Uterus (tissue), 3 donors: ENCODE measurements at regions not wholly inside any gene's neighbourhood (a gene's known extent, or its start where the extent isn't known, plus 50 kb on each side); places are given as distances from the start of the nearest gene placed in this dataset.

ENCODE experiments used
- DNase-seq, 2 donors: peaks; one replicate each; pipeline ENCODE4 v3.0.0-alpha.2; 2019 to 2020
- H3K27ac ChIP-seq, 2 donors: fragments of 200-600 bp; sonication (generic); 1 replicate in 1 of 2; 2 replicates in 1 of 2; pipeline ENCODE4 v1.5.1; 2016 to 2018
- H3K27me3 ChIP-seq, 2 donors: fragments of 200-600 bp; sonication (generic); one replicate each; pipeline ENCODE4 v1.5.1; 2018 to 2019; ENCODE audit warnings: control low read depth in 1 of 2
- H3K36me3 ChIP-seq, 2 donors: fragments of 200-600 bp; sonication (generic); one replicate each; pipeline ENCODE4 v1.5.1; 2019; ENCODE audit warnings: control low read depth in 1 of 2
- H3K4me1 ChIP-seq, 2 donors: fragments of 200-600 bp; sonication (generic); one replicate each; pipeline ENCODE4 v1.5.1; 2018 to 2019; ENCODE audit warnings: control low read depth in 1 of 2
- H3K4me3 ChIP-seq, 2 donors: fragments of 200-600 bp; sonication (generic); 1 replicate in 1 of 2; 2 replicates in 1 of 2; pipeline ENCODE4 v1.5.1; 2018 to 2019; ENCODE audit warnings: mild to moderate bottlenecking in 1 of 2
- H3K9me3 ChIP-seq, 2 donors: fragments of 200-600 bp; sonication (generic); one replicate each; pipeline ENCODE4 v1.5.1; 2019; ENCODE audit warnings: control low read depth in 1 of 2
- CTCF ChIP-seq, 4 experiments: fragments of 200-600 bp in 2 of 4; fragments of 450-650 bp in 2 of 4; sonication (generic) in 2 of 4; IDR thresholded peaks; one replicate each; pipeline ENCODE4 v1.5.1; 2016 to 2019; ENCODE audit warnings: antibody characterized with exemption in 4 of 4, mild to moderate bottlenecking in 2 of 4, moderate library complexity in 1 of 4
- POLR2A ChIP-seq, 2 donors: fragments of 450-650 bp; IDR thresholded peaks; one replicate each; pipeline ENCODE4 v1.6.1; 2016; ENCODE audit warnings: antibody characterized with exemption in 2 of 2, mild to moderate bottlenecking in 1 of 2, moderate library complexity in 1 of 2
- intact Hi-C: fragments of 100-400 bp; cut with DNase I; formaldehyde crosslinking; loops from one replicate; pipeline ENCODE4 v1.15.1; 2023; ENCODE audit warnings: low total_unique reads
- donor health status: DM: yes; HTN: yes; CAD: no.

GRCh38 chr1:63124666-63125191 is 197.6 kb upstream of the FOXD3 start:
- Histone ChIP-seq H3K4me3 (no peak overlapping the region), H3K36me3 (no peaks in the 10 kb centered on the region), H3K27ac (no peak overlapping the region), H3K4me1 (no peaks in the 10 kb centered on the region), H3K9me3 (no peaks in the 10 kb centered on the region), H3K27me3 (no peaks in the 10 kb centered on the region)
- intact Hi-C loops: no loop called here
- DNase-seq: no peak
- TF ChIP-seq POLR2A (IDR thresholded peaks at IDR 0.05): no peak
- no peak for TF ChIP-seq CTCF (IDR thresholded peaks at IDR 0.05)

- H3K36me3 ChIP-seq: no peaks in the 10 kb centered on the region
- DNase-seq: no peak
- no peaks in the 10 kb centered on the region for H3K4me1 ChIP-seq
- no peaks in the 10 kb centered on the region for H3K27me3 ChIP-seq
- no peak overlapping the region for H3K4me3 ChIP-seq
- H3K9me3 ChIP-seq: no peaks in the 10 kb centered on the region
- no peak for TF ChIP-seq CTCF (IDR thresholded peaks at IDR 0.05)
- no peak for TF ChIP-seq POLR2A (IDR thresholded peaks at IDR 0.05)
- H3K27ac ChIP-seq: no peak overlapping the region
- intact Hi-C loops: no loop called here
These were observed 196.3 kb upstream of the FOXD3 start for GRCh38 chr1:63126104-63126503.

DNA sequence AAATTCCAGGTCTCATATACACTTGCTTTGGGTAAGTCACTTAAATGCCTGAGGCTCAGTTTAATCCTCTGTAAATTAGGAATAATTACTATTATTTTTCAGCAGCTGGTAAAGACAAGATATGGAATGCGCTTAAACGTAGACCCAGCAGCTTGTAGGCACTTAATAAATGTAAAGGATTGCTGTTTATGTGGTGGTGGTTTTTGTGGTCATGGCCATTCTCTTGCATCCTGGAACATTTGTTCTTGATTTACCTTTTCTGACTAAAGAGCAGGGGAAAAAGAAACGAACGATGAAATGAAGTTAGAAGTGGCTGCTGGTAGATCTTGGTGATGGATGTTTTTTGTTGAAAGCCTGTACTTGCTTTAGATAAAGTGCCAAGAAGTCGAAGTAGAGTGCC is 195.0 kb upstream of the FOXD3 start:
- DNase-seq: no peak
- intact Hi-C loops: no loop called here
- Histone ChIP-seq H3K4me3 (no peak overlapping the region), H3K4me1 (no peaks in the 10 kb centered on the region), H3K36me3 (peaks cover 0 to 2% of the 10 kb centered on the region in 2 donors), H3K27me3 (no peaks in the 10 kb centered on the region), H3K27ac (no peak overlapping the region), H3K9me3 (no peaks in the 10 kb centered on the region)
- no peak for TF ChIP-seq POLR2A (IDR thresholded peaks at IDR 0.05)
- TF ChIP-seq CTCF (IDR thresholded peaks at IDR 0.05): no peak

DNA sequence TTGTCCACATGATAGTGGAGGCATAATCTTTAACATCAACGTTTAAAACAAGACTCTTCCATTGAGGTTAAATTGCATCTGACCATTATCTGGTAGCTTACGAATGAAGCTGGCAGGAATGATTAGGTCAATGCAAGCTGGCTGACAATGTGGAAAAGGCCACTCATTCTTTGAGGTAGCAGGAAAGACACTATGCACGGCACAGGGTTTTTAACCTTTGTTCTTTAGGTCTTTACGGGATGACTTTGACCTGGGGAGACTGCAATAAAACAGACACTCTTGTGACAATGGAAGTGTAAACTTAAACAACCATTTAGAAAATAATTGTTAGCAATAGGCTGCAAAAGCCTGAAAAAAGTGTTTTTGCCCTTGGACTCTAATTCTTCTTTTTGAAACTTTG is 193.8 kb upstream of the FOXD3 start:
- Histone ChIP-seq H3K4me1 (no peaks in the 10 kb centered on the region), H3K36me3 (peaks cover 0 to 2% of the 10 kb centered on the region in 2 donors), H3K27ac (no peak overlapping the region), H3K4me3 (no peak overlapping the region), H3K27me3 (no peaks in the 10 kb centered on the region), H3K9me3 (no peaks in the 10 kb centered on the region)
- TF ChIP-seq POLR2A (IDR thresholded peaks at IDR 0.05): no peak
- no peak for TF ChIP-seq CTCF (IDR thresholded peaks at IDR 0.05)
- no peak for DNase-seq
- intact Hi-C loops: no loop called here

DNA sequence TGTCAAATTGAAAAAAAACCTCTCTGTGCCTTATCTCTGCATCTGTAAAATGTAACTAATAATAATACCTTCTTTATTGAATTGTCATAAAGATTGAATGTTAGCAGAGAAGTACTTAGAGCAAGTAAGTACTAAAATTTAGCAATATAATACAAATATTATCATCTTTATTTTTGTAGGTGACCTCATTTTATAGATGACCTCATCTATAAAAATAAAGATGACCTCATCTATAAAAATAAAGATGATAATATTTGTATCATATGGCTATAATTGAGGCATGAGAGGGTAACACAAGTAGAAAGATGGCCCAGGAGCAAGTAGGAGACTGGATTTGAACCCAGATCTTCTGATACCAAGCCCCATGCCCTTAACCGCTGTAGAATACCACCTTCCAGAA is 193.2 kb upstream of the FOXD3 start:
- no peak for DNase-seq
- Histone ChIP-seq H3K36me3 (peaks cover 0 to 2% of the 10 kb centered on the region in 2 donors), H3K4me3 (no peak overlapping the region), H3K27ac (no peak overlapping the region), H3K4me1 (no peaks in the 10 kb centered on the region), H3K9me3 (no peaks in the 10 kb centered on the region), H3K27me3 (no peaks in the 10 kb centered on the region)
- TF ChIP-seq CTCF (IDR thresholded peaks at IDR 0.05): no peak
- TF ChIP-seq POLR2A (IDR thresholded peaks at IDR 0.05): no peak
- intact Hi-C loops: no loop called here
